ENCODE measurements at regions not wholly inside any gene's neighbourhood (a gene's known extent, or its start where the extent isn't known, plus 50 kb on each side); places are given as distances from the start of the nearest gene placed in this dataset.

GRCh38 chr2:118232391-118232790 lies 144.1 kb downstream of the INSIG2 start:
- Histone ChIP-seq H4K20me1 (replicated peaks; ENCODE audit: control insufficient read depth, insufficient read depth, low read length) (no peaks in the 10 kb centered on the region), H3K4me1 (replicated peaks in 1 of 2; ENCODE audit: control insufficient read depth in 2 of 2, insufficient read depth in 2 of 2, low read length in 2 of 2) (no peaks in the 10 kb centered on the region), H3K9me1 (ENCODE audit: control insufficient read depth, insufficient read depth, low read length) (no peaks in the 10 kb centered on the region), H3K4me2 (ENCODE audit: insufficient read depth, low read length) (no peak overlapping the region), H3K79me2 (ENCODE audit: control insufficient read depth, insufficient read depth, low read length) (no peaks in the 10 kb centered on the region), H3K27me3 (ENCODE audit: control insufficient read depth in 2 of 2, insufficient read depth in 2 of 2, low read length in 2 of 2) (peaks cover 0 to 4% of the 10 kb centered on the region in 2 experiments; a peak in 2 of 5 replicates), H3K9ac (ENCODE audit: insufficient read depth in 1 of 2, low read depth in 2 of 2, low read length in 2 of 2) (no peak overlapping the region), H3K9me3 (replicated peaks; ENCODE audit: control insufficient read depth, insufficient read depth, low read depth, low read length) (no peaks in the 10 kb centered on the region), H2AFZ (ENCODE audit: low read depth, low read length) (no peak overlapping the region), H3K27ac (ENCODE audit: extremely low read depth, low read depth, low read length) (no peak overlapping the region), H3K4me3 (no peak overlapping the region), H3K36me3 (ENCODE audit: control insufficient read depth, insufficient read depth, low read length) (no peaks in the 10 kb centered on the region)
- intact Hi-C loops (cut with micrococcal nuclease) (no loop called here), in situ Hi-C loops (cut with MboI) (no loop called here)
- FAIRE-seq (no peak), ATAC-seq (no peak), DNase-seq (ENCODE audit: extremely low read depth in 1 of 4, low spot score in 3 of 4) (no peak)
- POLR2A ChIA-PET = no interaction called here
- no peak for TF ChIP-seq POLR2G (IDR thresholded peaks at IDR 0.05; ENCODE audit: low read depth, low read length)
- no peak for TF ChIP-seq JUND (IDR thresholded peaks at IDR 0.05; ENCODE audit: borderline replicate concordance, low read depth, low read length)
- TF ChIP-seq JUND (tag; IDR thresholded peaks at IDR 0.05; ENCODE audit: borderline replicate concordance, low read depth, low read length) = no peak
- TF ChIP-seq ZNF695 (CRISPR knock-in tag; IDR thresholded peaks at IDR 0.05) = no peak
- no peak for TF ChIP-seq PTRF (tag; IDR thresholded peaks at IDR 0.05)
- TF ChIP-seq ZNF165 (CRISPR knock-in tag; IDR thresholded peaks at IDR 0.05; ENCODE audit: borderline replicate concordance) = no peak
- no peak for TF ChIP-seq ZNF449 (CRISPR knock-in tag; IDR thresholded peaks at IDR 0.05)
- TF ChIP-seq ZBTB5 (IDR thresholded peaks at IDR 0.05) = no peak
- no peak for TF ChIP-seq ETS2 (tag; IDR thresholded peaks at IDR 0.05; ENCODE audit: borderline replicate concordance, poor library complexity, severe bottlenecking)
- 0% methylated on average over 3 of the region's 3 CpGs for whole genome bisulfite sequencing (ENCODE audit: insufficient coverage, low coverage, missing lambda C conversion rate)
- BruUV-seq (replicated peaks) = no TSS peak
- CTCF ChIA-PET (ENCODE audit: low intra/inter-chr PET ratio) = no interaction called here

All from K562 (cell line).